ENCODE measurements at regions not wholly inside any gene's neighbourhood (a gene's known extent, or its start where the extent isn't known, plus 50 kb on each side); places are given as distances from the start of the nearest gene placed in this dataset.

- Mint-ChIP-seq H3K4me3 (no peak overlapping the region), H3K27ac (no peak overlapping the region), H3K4me1 (no peaks in the 10 kb centered on the region), H3K27me3 (ENCODE audit: low read depth in 3 of 3) (peaks cover 0 to 2% (median 0%) of the 10 kb centered on the region in 3 donors), H3K36me3 (no peaks in the 10 kb centered on the region), H3K9me3 (peaks cover 2 to 55% (median 25%) of the 10 kb centered on the region in 6 donors)
- DNase-seq: no peak
These were observed 208.8 kb upstream of the ADGRL4 start for GRCh38 chr1:79215311-79215710.

- DNase-seq: no peak
- no peaks in the 10 kb centered on the region for H3K27me3 Mint-ChIP-seq (ENCODE audit: low read depth in 3 of 3)
- no peaks in the 10 kb centered on the region for H3K4me1 Mint-ChIP-seq
- no peaks in the 10 kb centered on the region for H3K36me3 Mint-ChIP-seq
- H3K4me3 Mint-ChIP-seq: no peak overlapping the region
- peaks cover 9 to 42% (median 19%) of the 10 kb centered on the region in 6 donors for H3K9me3 Mint-ChIP-seq
- no peak overlapping the region for H3K27ac Mint-ChIP-seq
These were observed 201.3 kb upstream of the ADGRL4 start for GRCh38 chr1:79207786-79208185.

- Mint-ChIP-seq H3K9me3 (peaks cover 9 to 42% (median 21%) of the 10 kb centered on the region in 6 donors), H3K4me3 (no peak overlapping the region), H3K27me3 (ENCODE audit: low read depth in 3 of 3) (no peaks in the 10 kb centered on the region), H3K27ac (no peak overlapping the region), H3K4me1 (no peaks in the 10 kb centered on the region), H3K36me3 (no peaks in the 10 kb centered on the region)
- no peak for DNase-seq
These were observed 200.8 kb upstream of the ADGRL4 start for GRCh38 chr1:79207331-79207730.

GRCh38 chr1:79204779-79205479 is 198.4 kb upstream of the ADGRL4 start:
- no peaks in the 10 kb centered on the region for H3K4me1 Mint-ChIP-seq
- DNase-seq: no peak
- no peak overlapping the region for H3K4me3 Mint-ChIP-seq
- H3K27ac Mint-ChIP-seq: no peak overlapping the region
- no peaks in the 10 kb centered on the region for H3K36me3 Mint-ChIP-seq
- H3K9me3 Mint-ChIP-seq: peaks cover 5 to 36% (median 15%) of the 10 kb centered on the region in 6 donors
- H3K27me3 Mint-ChIP-seq (ENCODE audit: low read depth in 3 of 3): peaks cover 0 to 1% (median 0%) of the 10 kb centered on the region in 3 donors

- H3K27me3 Mint-ChIP-seq (ENCODE audit: low read depth in 3 of 3): peaks cover 0 to 1% (median 0%) of the 10 kb centered on the region in 3 donors
- H3K9me3 Mint-ChIP-seq: peaks cover 1 to 39% (median 23%) of the 10 kb centered on the region in 6 donors
- no peaks in the 10 kb centered on the region for H3K36me3 Mint-ChIP-seq
- H3K4me3 Mint-ChIP-seq: no peak overlapping the region
- no peak overlapping the region for H3K27ac Mint-ChIP-seq
- no peaks in the 10 kb centered on the region for H3K4me1 Mint-ChIP-seq
- DNase-seq: no peak
These were observed 192.3 kb upstream of the ADGRL4 start for GRCh38 chr1:79198832-79199231.

GRCh38 chr1:79197421-79197820 is 190.9 kb upstream of the ADGRL4 start:
- no peak for DNase-seq

GRCh38 chr1:79196211-79196610 is 189.7 kb upstream of the ADGRL4 start:
- Mint-ChIP-seq H3K27ac (no peak overlapping the region), H3K4me3 (no peak overlapping the region), H3K36me3 (no peaks in the 10 kb centered on the region), H3K9me3 (peaks cover 1 to 49% (median 18%) of the 10 kb centered on the region in 6 donors), H3K4me1 (no peaks in the 10 kb centered on the region), H3K27me3 (ENCODE audit: low read depth in 3 of 3) (no peaks in the 10 kb centered on the region)
- no peak for DNase-seq

More at GRCh38 chr1:79197421-79197820, 190.9 kb upstream of the ADGRL4 start:
- H3K9me3 Mint-ChIP-seq: peaks cover 1 to 44% (median 20%) of the 10 kb centered on the region in 6 donors
- H3K4me3 Mint-ChIP-seq: no peak overlapping the region
- no peak overlapping the region for H3K27ac Mint-ChIP-seq
- no peaks in the 10 kb centered on the region for H3K4me1 Mint-ChIP-seq
- no peaks in the 10 kb centered on the region for H3K36me3 Mint-ChIP-seq
- H3K27me3 Mint-ChIP-seq (ENCODE audit: low read depth in 3 of 3): peaks cover 0 to 1% (median 0%) of the 10 kb centered on the region in 3 donors

- Mint-ChIP-seq H3K4me3 (no peak overlapping the region), H3K27ac (no peak overlapping the region), H3K9me3 (peaks cover 4 to 52% (median 17%) of the 10 kb centered on the region in 6 donors), H3K27me3 (ENCODE audit: low read depth in 3 of 3) (no peaks in the 10 kb centered on the region), H3K4me1 (no peaks in the 10 kb centered on the region), H3K36me3 (no peaks in the 10 kb centered on the region)
- no peak for DNase-seq
These were observed 186.9 kb upstream of the ADGRL4 start for GRCh38 chr1:79193211-79194079.

GRCh38 chr1:79190074-79190473 is 183.5 kb upstream of the ADGRL4 start:
- no peak overlapping the region for H3K4me3 Mint-ChIP-seq
- H3K9me3 Mint-ChIP-seq: peaks cover 9 to 46% (median 13%) of the 10 kb centered on the region in 6 donors
- no peaks in the 10 kb centered on the region for H3K36me3 Mint-ChIP-seq
- H3K27me3 Mint-ChIP-seq (ENCODE audit: low read depth in 3 of 3): no peaks in the 10 kb centered on the region
- H3K4me1 Mint-ChIP-seq: no peaks in the 10 kb centered on the region
- H3K27ac Mint-ChIP-seq: no peak overlapping the region
- DNase-seq: no peak

- Mint-ChIP-seq H3K4me3 (no peak overlapping the region), H3K4me1 (no peaks in the 10 kb centered on the region), H3K9me3 (peaks cover 9 to 41% (median 14%) of the 10 kb centered on the region in 6 donors), H3K27me3 (ENCODE audit: low read depth in 3 of 3) (no peaks in the 10 kb centered on the region), H3K36me3 (no peaks in the 10 kb centered on the region), H3K27ac (no peak overlapping the region)
- no peak for DNase-seq
These were observed 181.8 kb upstream of the ADGRL4 start for GRCh38 chr1:79188337-79188736.

- Mint-ChIP-seq H3K4me3 (no peak overlapping the region), H3K4me1 (no peaks in the 10 kb centered on the region), H3K9me3 (peaks cover 9 to 31% (median 13%) of the 10 kb centered on the region in 6 donors), H3K27me3 (ENCODE audit: low read depth in 3 of 3) (no peaks in the 10 kb centered on the region), H3K27ac (no peak overlapping the region), H3K36me3 (no peaks in the 10 kb centered on the region)
- no peak for DNase-seq
These were observed 179.7 kb upstream of the ADGRL4 start for GRCh38 chr1:79186260-79186659.

GRCh38 chr1:79177844-79178243 is 171.3 kb upstream of the ADGRL4 start:
- peaks cover 0 to 4% (median 0%) of the 10 kb centered on the region in 3 donors for H3K27me3 Mint-ChIP-seq (ENCODE audit: low read depth in 3 of 3)
- DNase-seq: no peak
- H3K36me3 Mint-ChIP-seq: peaks cover 0 to 4% (median 0%) of the 10 kb centered on the region in 3 donors

GRCh38 chr1:79161077-79161476 is 154.5 kb upstream of the ADGRL4 start:
- Mint-ChIP-seq H3K36me3 (no peaks in the 10 kb centered on the region), H3K9me3 (peaks cover 10 to 39% (median 22%) of the 10 kb centered on the region in 6 donors), H3K27me3 (ENCODE audit: low read depth in 3 of 3) (no peaks in the 10 kb centered on the region), H3K27ac (no peak overlapping the region), H3K4me3 (no peak overlapping the region), H3K4me1 (no peaks in the 10 kb centered on the region)
- no peak for DNase-seq

More at GRCh38 chr1:79177844-79178243, 171.3 kb upstream of the ADGRL4 start:
- Mint-ChIP-seq H3K4me3 (no peak overlapping the region), H3K4me1 (no peaks in the 10 kb centered on the region), H3K27ac (no peak overlapping the region), H3K9me3 (peaks cover 3 to 48% (median 32%) of the 10 kb centered on the region in 6 donors)

- Mint-ChIP-seq H3K27ac (no peak overlapping the region), H3K9me3 (peaks cover 0 to 38% (median 18%) of the 10 kb centered on the region in 6 donors), H3K36me3 (no peaks in the 10 kb centered on the region), H3K4me3 (no peak overlapping the region), H3K4me1 (no peaks in the 10 kb centered on the region), H3K27me3 (ENCODE audit: low read depth in 3 of 3) (no peaks in the 10 kb centered on the region)
- no peak for DNase-seq
These were observed 149.5 kb upstream of the ADGRL4 start for GRCh38 chr1:79155991-79156390.
